HFF-Myc (cell line): ENCODE measurements at regions not wholly inside any gene's neighbourhood (a gene's known extent, or its start where the extent isn't known, plus 50 kb on each side); places are given as distances from the start of the nearest gene placed in this dataset.
A peak's percentile ranks its signal among the peaks of the same experiment; 100 is the strongest.

Source experiments
- DNase-seq: peaks from one replicate; pipeline ENCODE4 v3.0.0-alpha.2; 2011; ENCODE audit warnings: low read depth; ENCODE audit errors: extremely low read depth
- H3K4me3 ChIP-seq: replicated peaks from 2 replicates; pipeline ENCODE4 v1.5.1; 2011; ENCODE audit warnings: low read depth, mild to moderate bottlenecking, control low read depth, low read length
- TF ChIP-seq, protein P1 (sequence below): IDR thresholded peaks from 2 replicates; pipeline ENCODE4 v1.5.1; 2012; ENCODE audit warnings: mild to moderate bottlenecking, low read depth, low read length, control low read depth; ENCODE audit errors: missing control alignments

DNA sequence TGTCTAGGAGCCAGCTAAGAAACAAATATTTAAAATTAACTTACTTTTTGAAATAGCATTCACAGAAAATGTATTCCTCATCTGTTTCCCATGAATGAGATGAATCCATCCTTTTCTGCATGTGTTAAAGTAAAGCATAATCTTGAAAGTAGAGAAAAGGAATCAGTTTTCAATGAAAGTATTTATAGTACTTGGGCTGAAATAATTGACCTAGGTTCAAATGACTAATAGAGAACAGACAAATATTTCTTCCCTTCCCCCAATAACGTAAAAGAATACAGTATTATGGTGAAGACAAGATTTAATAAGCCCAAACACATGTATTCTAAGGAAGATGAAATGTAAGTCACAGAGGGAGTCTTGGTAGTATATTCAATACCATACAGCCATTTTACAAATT is 403.5 kb downstream of the ZNF608 start:
- DNase-seq: peak; percentile 21
- TF ChIP-seq, protein P1, sequence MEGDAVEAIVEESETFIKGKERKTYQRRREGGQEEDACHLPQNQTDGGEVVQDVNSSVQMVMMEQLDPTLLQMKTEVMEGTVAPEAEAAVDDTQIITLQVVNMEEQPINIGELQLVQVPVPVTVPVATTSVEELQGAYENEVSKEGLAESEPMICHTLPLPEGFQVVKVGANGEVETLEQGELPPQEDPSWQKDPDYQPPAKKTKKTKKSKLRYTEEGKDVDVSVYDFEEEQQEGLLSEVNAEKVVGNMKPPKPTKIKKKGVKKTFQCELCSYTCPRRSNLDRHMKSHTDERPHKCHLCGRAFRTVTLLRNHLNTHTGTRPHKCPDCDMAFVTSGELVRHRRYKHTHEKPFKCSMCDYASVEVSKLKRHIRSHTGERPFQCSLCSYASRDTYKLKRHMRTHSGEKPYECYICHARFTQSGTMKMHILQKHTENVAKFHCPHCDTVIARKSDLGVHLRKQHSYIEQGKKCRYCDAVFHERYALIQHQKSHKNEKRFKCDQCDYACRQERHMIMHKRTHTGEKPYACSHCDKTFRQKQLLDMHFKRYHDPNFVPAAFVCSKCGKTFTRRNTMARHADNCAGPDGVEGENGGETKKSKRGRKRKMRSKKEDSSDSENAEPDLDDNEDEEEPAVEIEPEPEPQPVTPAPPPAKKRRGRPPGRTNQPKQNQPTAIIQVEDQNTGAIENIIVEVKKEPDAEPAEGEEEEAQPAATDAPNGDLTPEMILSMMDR: no peak
- no peak overlapping the region for H3K4me3 ChIP-seq

DNA sequence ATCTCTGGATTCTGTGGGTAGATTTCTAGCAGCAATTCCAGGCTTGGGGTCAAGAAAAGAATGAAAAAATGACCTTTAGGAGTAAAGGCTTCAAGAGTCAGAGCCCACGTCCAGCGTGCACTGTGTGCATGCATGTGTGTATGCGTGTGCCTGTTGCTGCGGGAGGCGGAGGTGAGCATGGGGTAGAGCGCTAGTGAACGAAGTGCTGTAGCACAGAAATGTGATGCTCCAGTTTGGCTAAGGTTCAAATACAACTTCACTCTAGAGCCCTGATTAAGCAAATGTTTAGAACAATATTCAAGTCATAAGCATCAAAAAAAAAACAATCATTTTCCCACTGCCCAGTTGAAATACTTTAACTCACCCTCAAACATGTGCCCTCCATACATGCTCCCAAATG is 403.9 kb downstream of the ZNF608 start:
- TF ChIP-seq, protein P1: no peak

DNA sequence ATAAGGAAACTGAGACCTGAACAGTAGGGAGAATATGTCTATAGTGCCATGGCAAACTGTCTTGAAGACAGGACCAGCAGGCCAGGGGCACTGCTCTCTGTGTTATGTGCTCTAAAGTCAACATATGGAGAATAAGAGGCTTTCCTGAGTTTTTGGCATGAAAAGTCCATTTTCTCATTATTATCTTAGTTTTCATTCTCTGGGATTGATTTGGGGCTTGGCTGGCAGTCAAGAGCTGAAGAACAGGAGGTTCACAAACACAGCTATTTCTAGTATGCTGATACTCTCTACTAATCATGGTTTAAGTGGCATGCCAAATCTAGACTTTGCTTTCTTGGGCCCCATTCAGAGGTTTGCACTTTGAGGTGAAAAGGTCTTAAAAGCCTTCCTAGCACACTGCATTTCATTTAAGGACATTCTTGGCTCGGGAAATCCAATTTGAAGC is 404.4 kb downstream of the ZNF608 start:
- TF ChIP-seq, protein P1: no peak
- H3K4me3 ChIP-seq: no peak overlapping the region
- DNase-seq: peak; percentile 72

More for the DNA sequence above, 403.9 kb downstream of the ZNF608 start:
- no peak overlapping the region for H3K4me3 ChIP-seq
- no peak for DNase-seq

DNA sequence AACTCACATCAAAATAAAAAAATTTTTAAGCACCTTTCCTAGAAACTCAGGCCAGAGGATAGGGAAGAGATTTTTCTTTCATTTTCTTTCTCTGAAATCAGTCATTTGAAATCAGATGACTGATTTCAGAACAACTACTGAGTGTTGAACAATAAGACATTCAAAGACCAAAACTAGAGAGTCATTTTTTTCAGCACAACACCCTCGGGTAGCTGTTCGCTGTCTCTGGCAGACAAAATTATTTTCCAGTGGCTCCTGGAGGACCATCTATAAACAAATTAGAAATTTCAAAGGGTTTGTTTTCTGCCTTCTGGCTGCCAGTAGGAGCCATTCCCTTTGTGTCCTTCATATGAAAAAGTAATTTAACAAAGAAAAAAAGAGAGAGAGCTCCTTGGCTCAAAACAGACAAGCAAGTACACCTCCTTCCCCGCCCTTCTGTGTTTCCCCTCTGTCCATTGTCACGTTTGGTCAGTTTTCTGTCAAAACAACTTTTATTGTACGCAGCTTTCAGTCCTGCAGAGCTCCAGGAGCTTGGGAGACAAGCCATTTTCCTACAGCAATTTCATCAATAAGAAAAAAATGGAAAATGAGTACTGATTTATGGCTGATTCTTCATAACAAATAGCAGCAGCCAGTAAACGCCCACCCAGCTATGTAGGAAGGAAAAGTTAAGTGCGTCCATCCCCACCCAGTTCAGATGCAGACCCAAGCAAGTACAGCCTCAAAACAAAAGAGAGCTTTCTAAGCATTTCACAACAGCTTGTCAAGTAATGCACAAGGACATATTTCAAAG is 405.2 kb downstream of the ZNF608 start:
- H3K4me3 ChIP-seq: no peak overlapping the region
- DNase-seq: no peak
- TF ChIP-seq, protein P1: no peak

DNA sequence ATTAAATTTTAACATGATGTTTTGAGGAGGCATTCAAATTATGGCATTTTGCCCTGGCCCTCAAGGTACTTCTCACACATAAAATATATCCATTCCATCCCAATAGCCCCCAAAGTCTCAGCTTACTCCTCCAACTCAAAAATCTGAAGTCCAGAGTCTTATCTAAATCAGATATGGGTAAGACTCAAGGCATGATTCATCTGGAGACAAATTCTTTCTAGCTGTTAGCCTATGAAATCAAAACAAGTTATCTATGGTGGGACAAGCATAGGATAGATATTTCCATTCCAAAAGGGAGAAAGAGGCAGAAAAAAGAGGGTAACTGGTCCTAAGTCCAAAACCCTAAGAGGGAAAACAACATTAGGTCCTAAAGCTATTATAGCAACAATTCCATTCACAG is 408.4 kb downstream of the ZNF608 start:
- TF ChIP-seq, protein P1: no peak
- DNase-seq: no peak
- H3K4me3 ChIP-seq: no peak overlapping the region

DNA sequence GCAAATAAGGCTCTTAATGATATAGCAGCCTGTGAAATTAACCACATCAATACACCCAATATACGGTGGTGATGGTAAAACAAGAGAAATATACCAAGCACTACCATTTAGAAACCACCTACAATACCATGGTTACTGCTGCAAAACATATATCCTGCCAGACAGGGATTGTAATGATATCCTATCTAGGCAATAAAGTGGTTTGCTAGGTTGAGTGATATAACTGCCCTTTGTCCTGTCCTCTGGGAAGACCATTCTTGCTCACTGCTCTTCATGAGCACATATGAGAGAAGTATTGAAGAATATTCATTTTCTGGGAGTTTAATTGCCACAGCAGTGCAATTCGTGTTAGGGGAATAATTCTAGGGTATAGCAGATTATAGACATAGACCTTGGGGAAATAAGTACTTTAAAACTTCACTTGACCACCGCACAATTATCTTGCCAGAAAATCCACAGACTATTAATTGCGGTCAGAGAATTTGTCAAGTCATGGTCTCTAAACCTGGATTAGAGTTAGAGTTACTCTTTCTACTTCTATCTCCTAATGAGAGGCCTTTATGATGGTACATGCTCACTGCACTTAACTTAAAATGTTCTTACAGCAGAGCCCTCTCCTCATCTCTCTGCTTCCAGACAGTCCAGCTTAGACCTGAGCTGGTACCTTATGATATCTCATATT is 413.0 kb downstream of the ZNF608 start:
- H3K4me3 ChIP-seq: no peak overlapping the region
- TF ChIP-seq, protein P1: no peak
- no peak for DNase-seq
